CD4-positive, CD25-positive, alpha-beta regulatory T cell (primary cell): ENCODE measurements at regions not wholly inside any gene's neighbourhood (a gene's known extent, or its start where the extent isn't known, plus 50 kb on each side); places are given as distances from the start of the nearest gene placed in this dataset.
A peak's percentile ranks its signal among the peaks of the same experiment; 100 is the strongest.

Experiments
- ATAC-seq, 2 donors: fragments of 150-1000 bp; cut with Tn5 transposase; one replicate each; pipeline ENCODE4 v1.10.0; 2021; ENCODE audit warnings: low read depth in 2 of 2, moderate number of reproducible peaks in 2 of 2, moderate library complexity in 1 of 2
- DNase-seq, 3 donors: peaks; one replicate each; pipeline versions ENCODE4 v3.0.0 to v3.0.0-alpha.2; 2012 to 2022; ENCODE audit warnings: mixed read lengths in 1 of 3
- H3K27ac ChIP-seq: one replicate; pipeline ENCODE4 v1.7.0; 2013; ENCODE audit warnings: mild to moderate bottlenecking, low read length; ENCODE audit not compliant: insufficient read depth, poor library complexity, severe bottlenecking
- H3K27me3 ChIP-seq: one replicate; pipeline ENCODE4 v1.7.0; 2013; ENCODE audit warnings: low read length; ENCODE audit not compliant: control insufficient read depth, insufficient read depth
- H3K36me3 ChIP-seq: one replicate; pipeline ENCODE4 v1.7.0; 2013; ENCODE audit warnings: mild to moderate bottlenecking, low read length, moderate library complexity; ENCODE audit not compliant: control insufficient read depth, insufficient read depth
- H3K4me1 ChIP-seq: 2 replicates; pipeline ENCODE4 v1.7.0; 2013; ENCODE audit warnings: mild to moderate bottlenecking, low read length; ENCODE audit not compliant: insufficient read depth, control insufficient read depth, poor library complexity, severe bottlenecking
- H3K4me3 ChIP-seq: one replicate; pipeline ENCODE4 v1.7.0; 2013; ENCODE audit warnings: low read depth, mild to moderate bottlenecking, low read length, moderate library complexity
- H3K9me3 ChIP-seq, 2 experiments: 1 replicate in 1 of 2; 2 replicates in 1 of 2; pipeline ENCODE4 v1.7.0; 2013; ENCODE audit warnings: low read length in 2 of 2, mild to moderate bottlenecking in 1 of 2, moderate library complexity in 1 of 2; ENCODE audit not compliant: control insufficient read depth in 2 of 2
- H3K27ac Mint-ChIP-seq, 3 donors: one replicate each; pipeline ENCODE4 v1.8.0; 2020 to 2022; ENCODE audit warnings: mild to moderate bottlenecking in 3 of 3, mixed read lengths in 3 of 3, moderate library complexity in 2 of 3
- H3K27me3 Mint-ChIP-seq: one replicate; pipeline ENCODE4 v1.8.0; 2022; ENCODE audit warnings: mild to moderate bottlenecking, mixed read lengths
- H3K36me3 Mint-ChIP-seq: one replicate; pipeline ENCODE4 v1.8.0; 2020; ENCODE audit warnings: mixed read lengths
- H3K4me1 Mint-ChIP-seq, 4 donors: one replicate each; pipeline ENCODE4 v1.8.0; 2020 to 2022; ENCODE audit warnings: mixed read lengths in 4 of 4, mild to moderate bottlenecking in 1 of 4
- H3K4me3 Mint-ChIP-seq, 4 donors: one replicate each; pipeline ENCODE4 v1.8.0; 2020 to 2022; ENCODE audit warnings: mild to moderate bottlenecking in 4 of 4, mixed read lengths in 4 of 4, moderate library complexity in 3 of 4
- H3K9me3 Mint-ChIP-seq, 7 donors: one replicate each; pipeline ENCODE4 v1.8.0; 2020 to 2022; ENCODE audit warnings: mixed read lengths in 7 of 7, mild to moderate bottlenecking in 3 of 7, moderate library complexity in 2 of 7

DNA sequence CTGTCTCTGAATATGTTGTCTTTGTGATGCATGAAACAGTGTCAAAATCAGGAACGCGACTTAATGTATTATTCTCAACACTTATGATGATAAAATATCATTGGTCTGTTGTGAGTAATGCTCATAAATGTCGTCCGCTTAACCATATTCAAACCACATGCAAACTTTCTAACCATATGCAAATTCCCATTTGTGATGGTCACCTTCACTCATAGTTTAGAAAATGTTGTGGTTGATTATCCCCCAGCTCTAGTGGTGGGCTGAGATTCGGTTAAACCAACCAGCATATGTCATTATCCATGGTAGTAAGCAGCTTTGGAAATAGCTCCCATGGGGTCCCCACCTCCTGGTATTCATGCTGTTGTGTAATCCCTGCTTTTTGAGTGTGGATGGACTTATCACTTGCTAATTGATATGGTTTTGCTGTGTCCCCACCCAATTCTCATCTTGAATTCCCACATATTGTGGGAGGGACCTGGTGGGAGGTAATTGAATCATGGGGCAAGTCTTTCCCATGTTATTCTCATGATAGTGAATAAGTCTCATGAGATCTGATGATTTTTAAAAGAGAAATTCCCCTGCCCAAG, 360.0 kb upstream of the TSHZ2 start:
- peaks cover 0 to 4% (median 1%) of the 10 kb centered on the region in 7 donors for H3K9me3 Mint-ChIP-seq
- Histone ChIP-seq H3K27me3 (peaks cover 2% of the 10 kb centered on the region), H3K4me3 (no peak overlapping the region), H3K9me3 (no peaks in the 10 kb centered on the region), H3K36me3 (no peaks in the 10 kb centered on the region), H3K4me1 (no peaks in the 10 kb centered on the region), H3K27ac (no peak overlapping the region)
- H3K27me3 Mint-ChIP-seq = peaks cover 4% of the 10 kb centered on the region
- DNase-seq = no peak
- ATAC-seq = no peak
- no peak overlapping the region for H3K4me3 Mint-ChIP-seq
- H3K27ac Mint-ChIP-seq = peak overlapping the region in 1 of 3 donors; percentile 86
- peaks cover 3% of the 10 kb centered on the region for H3K36me3 Mint-ChIP-seq
- H3K4me1 Mint-ChIP-seq = no peaks in the 10 kb centered on the region

DNA sequence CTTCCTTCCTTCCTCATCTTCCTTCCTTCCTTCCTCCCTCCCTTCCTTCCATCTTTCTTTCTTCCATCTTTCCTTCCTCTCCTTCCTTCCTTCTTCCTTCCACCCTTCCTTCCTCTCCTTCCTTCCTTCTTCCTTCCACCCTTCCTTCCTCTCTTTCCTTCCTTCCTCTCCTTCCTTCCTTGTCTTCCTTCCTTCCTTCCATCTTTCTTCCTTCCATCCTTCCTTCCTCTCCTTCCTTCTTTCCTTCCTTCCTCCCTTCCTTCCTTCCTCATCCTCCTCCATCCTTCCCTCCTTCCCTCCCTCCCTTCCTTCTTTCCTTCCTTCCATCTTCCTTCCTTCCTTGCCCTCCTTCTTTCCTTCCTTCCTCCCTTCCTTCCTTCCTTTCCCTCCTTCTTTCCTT, 361.4 kb upstream of the TSHZ2 start:
- H3K9me3 Mint-ChIP-seq = peaks cover 0 to 6% (median 1%) of the 10 kb centered on the region in 7 donors
- H3K4me3 Mint-ChIP-seq = no peak overlapping the region
- Histone ChIP-seq H3K4me1 (no peaks in the 10 kb centered on the region), H3K36me3 (no peaks in the 10 kb centered on the region), H3K27me3 (peaks cover 2% of the 10 kb centered on the region), H3K9me3 (no peaks in the 10 kb centered on the region), H3K27ac (no peak overlapping the region), H3K4me3 (no peak overlapping the region)
- DNase-seq = no peak
- peaks cover 3% of the 10 kb centered on the region for H3K36me3 Mint-ChIP-seq
- H3K27ac Mint-ChIP-seq = no peak overlapping the region
- H3K27me3 Mint-ChIP-seq = no peaks in the 10 kb centered on the region
- no peaks in the 10 kb centered on the region for H3K4me1 Mint-ChIP-seq
- ATAC-seq = no peak

DNA sequence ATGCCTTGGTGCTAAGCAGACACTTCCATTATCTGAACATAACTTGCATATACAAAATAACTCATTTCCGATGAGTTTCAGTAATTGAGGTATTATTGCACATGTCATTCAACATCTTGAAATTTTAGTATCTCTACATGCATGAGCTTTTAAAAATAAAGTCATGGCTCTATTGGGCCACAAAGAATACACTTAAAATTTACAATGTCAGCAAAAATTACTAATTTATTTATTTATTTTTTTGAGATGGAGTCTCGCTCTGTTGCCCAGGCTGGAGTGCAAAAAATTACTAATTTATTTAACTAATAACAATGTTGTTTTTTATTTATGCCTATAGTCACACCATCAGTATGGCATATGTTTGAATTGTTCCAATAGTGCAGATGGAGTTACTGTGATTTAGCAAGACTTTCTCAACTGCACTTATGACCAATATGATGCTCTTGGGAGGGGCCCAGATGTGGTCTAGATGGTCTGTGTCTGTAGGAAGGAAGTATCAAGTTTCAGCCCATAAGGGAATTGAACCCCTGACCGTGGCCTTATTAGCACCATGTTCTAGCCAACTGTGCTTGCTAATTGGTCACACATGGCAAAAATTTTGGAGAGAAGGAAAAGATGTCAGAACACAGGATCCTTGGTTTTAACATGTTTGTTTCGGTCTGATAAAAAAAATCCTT, 370.7 kb upstream of the TSHZ2 start:
- H3K27ac ChIP-seq = no peak overlapping the region
- no peak for ATAC-seq
- no peak overlapping the region for H3K4me3 ChIP-seq
- no peak overlapping the region for H3K27ac Mint-ChIP-seq
- H3K9me3 Mint-ChIP-seq = peaks cover 0 to 6% (median 2%) of the 10 kb centered on the region in 7 donors
- peaks cover 10% of the 10 kb centered on the region for H3K27me3 Mint-ChIP-seq
- H3K4me1 ChIP-seq = no peaks in the 10 kb centered on the region
- H3K27me3 ChIP-seq = no peaks in the 10 kb centered on the region
- no peaks in the 10 kb centered on the region for H3K36me3 ChIP-seq
- H3K4me1 Mint-ChIP-seq = no peaks in the 10 kb centered on the region
- H3K36me3 Mint-ChIP-seq = no peaks in the 10 kb centered on the region
- H3K4me3 Mint-ChIP-seq = no peak overlapping the region
- no peak for DNase-seq
- H3K9me3 ChIP-seq = no peaks in the 10 kb centered on the region

DNA sequence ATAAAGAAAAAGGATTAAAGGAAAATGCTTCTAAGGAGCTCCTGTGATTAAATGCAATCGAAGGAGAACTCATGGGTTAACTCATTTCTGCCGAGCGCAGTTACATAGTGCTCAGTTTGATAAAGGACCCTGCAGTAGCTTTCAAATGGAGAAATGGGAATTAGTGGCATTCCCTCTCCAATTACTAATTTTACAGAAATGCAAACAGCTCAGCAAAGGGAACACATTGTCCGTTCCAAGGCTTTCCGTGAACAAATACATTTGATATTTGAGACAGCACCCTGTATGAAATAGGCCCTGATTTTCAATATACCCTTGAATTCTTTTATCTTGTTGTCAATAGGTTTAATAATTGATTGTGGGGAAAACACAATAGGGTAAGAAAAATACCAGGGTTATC, 375.9 kb upstream of the TSHZ2 start:
- Mint-ChIP-seq H3K27me3 (no peaks in the 10 kb centered on the region), H3K27ac (no peak overlapping the region), H3K4me1 (no peaks in the 10 kb centered on the region), H3K4me3 (no peak overlapping the region), H3K9me3 (peaks cover 0 to 4% (median 0%) of the 10 kb centered on the region in 7 donors), H3K36me3 (no peaks in the 10 kb centered on the region)
- H3K4me1 ChIP-seq = no peaks in the 10 kb centered on the region
- H3K4me3 ChIP-seq = no peak overlapping the region
- ATAC-seq = no peak
- H3K36me3 ChIP-seq = no peaks in the 10 kb centered on the region
- H3K9me3 ChIP-seq = no peaks in the 10 kb centered on the region
- H3K27me3 ChIP-seq = no peaks in the 10 kb centered on the region
- no peak overlapping the region for H3K27ac ChIP-seq
- no peak for DNase-seq

DNA sequence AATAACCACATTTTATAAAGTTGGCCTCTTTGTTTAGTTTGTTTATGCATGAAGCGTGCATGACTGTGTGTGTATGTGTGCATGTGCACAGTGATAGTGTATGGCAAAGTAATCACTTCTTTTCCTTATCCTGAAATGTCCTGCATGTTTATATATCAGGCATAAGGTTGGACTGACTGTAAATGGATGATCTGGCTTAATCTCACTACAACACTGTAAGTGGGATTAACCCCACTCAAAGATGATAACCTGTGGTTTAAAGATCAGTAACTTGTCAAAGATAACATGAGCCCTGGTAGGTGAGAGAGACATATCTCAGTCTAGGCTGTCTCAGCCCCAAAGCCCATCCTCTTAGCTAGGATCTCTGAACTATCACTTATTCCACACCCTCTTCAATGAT, 376.6 kb upstream of the TSHZ2 start:
- Mint-ChIP-seq H3K27ac (no peak overlapping the region), H3K36me3 (no peaks in the 10 kb centered on the region), H3K27me3 (no peaks in the 10 kb centered on the region), H3K4me3 (no peak overlapping the region), H3K9me3 (peaks cover 0 to 2% (median 0%) of the 10 kb centered on the region in 7 donors), H3K4me1 (no peaks in the 10 kb centered on the region)
- ATAC-seq (no peak), DNase-seq (no peak)
- Histone ChIP-seq H3K9me3 (no peaks in the 10 kb centered on the region), H3K4me3 (no peak overlapping the region), H3K27ac (no peak overlapping the region), H3K4me1 (no peaks in the 10 kb centered on the region), H3K27me3 (no peaks in the 10 kb centered on the region), H3K36me3 (no peaks in the 10 kb centered on the region)

DNA sequence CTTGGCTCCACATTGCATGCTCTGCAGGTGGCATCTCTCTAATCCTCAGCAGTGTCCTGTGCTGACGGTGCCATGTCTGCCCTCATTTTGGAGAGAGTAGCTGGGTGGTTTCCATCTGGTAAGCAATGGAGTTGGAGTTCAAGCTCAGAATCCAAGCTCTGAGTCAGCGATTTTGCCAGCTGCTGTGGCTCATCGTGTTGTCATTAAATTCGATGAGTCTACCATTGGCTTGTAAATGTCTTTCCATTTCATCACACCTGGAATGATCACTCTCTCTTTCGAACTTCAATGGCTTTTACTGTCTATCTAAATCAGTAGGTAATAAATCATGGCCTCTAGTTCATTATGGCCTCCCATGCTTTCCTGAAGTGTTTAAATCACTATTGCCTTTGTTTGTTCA, 378.5 kb upstream of the TSHZ2 start:
- Mint-ChIP-seq H3K27ac (no peak overlapping the region), H3K4me3 (no peak overlapping the region), H3K4me1 (no peaks in the 10 kb centered on the region), H3K36me3 (no peaks in the 10 kb centered on the region), H3K9me3 (peaks cover 0 to 4% (median 0%) of the 10 kb centered on the region in 7 donors), H3K27me3 (no peaks in the 10 kb centered on the region)
- no peak for ATAC-seq
- no peaks in the 10 kb centered on the region for H3K27me3 ChIP-seq
- no peaks in the 10 kb centered on the region for H3K36me3 ChIP-seq
- H3K4me1 ChIP-seq = no peaks in the 10 kb centered on the region
- no peak overlapping the region for H3K4me3 ChIP-seq
- no peaks in the 10 kb centered on the region for H3K9me3 ChIP-seq
- H3K27ac ChIP-seq = no peak overlapping the region
- no peak for DNase-seq

DNA sequence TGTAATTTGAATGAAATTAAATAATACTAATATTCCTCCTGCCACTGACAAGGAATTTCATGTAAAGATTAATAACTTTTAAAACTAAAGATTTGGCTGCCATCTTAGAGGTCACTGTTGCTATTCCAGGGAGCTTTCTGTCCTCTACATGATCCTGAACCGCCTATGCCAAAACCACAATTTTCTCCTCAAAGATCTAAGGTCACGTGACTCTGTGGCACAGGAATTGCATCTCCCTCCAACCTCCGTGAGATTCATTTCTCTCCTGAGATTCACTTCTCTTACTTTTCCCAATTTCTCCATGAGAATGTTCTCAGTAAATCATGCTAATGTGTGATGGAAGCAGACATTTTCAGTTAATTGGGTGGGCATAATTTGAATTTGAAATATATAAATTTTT, 379.6 kb upstream of the TSHZ2 start:
- H3K4me1 Mint-ChIP-seq = no peaks in the 10 kb centered on the region
- DNase-seq (no peak), ATAC-seq (no peak)
- Histone ChIP-seq H3K4me1 (no peaks in the 10 kb centered on the region), H3K4me3 (no peak overlapping the region), H3K9me3 (no peaks in the 10 kb centered on the region), H3K36me3 (no peaks in the 10 kb centered on the region), H3K27me3 (no peaks in the 10 kb centered on the region), H3K27ac (no peak overlapping the region)
- no peak overlapping the region for H3K27ac Mint-ChIP-seq
- peaks cover 0 to 4% (median 0%) of the 10 kb centered on the region in 7 donors for H3K9me3 Mint-ChIP-seq
- H3K27me3 Mint-ChIP-seq = no peaks in the 10 kb centered on the region
- no peaks in the 10 kb centered on the region for H3K36me3 Mint-ChIP-seq
- H3K4me3 Mint-ChIP-seq = no peak overlapping the region

DNA sequence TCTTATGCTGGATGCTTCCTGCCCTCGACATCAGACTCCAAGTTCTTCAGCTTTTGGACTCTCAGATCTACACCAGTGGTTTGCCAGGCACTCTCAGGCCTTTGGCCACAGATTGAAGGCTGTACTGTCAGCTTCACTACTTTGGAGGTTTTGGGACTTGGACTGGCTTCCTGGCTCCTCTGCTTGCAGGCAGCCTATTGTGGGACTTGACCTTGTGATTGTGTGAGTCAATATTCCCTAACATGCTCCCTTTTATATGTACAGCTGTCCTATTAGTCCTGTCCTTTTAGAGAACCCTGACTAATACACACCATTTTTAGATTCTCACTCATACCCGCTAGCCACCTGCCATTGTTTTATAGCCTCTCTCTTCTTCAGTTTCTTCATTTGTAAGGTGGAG, 382.1 kb upstream of the TSHZ2 start:
- H3K27ac ChIP-seq = no peak overlapping the region
- Mint-ChIP-seq H3K27ac (no peak overlapping the region), H3K36me3 (no peaks in the 10 kb centered on the region), H3K9me3 (peaks cover 0 to 4% (median 0%) of the 10 kb centered on the region in 7 donors), H3K4me1 (no peaks in the 10 kb centered on the region), H3K4me3 (no peak overlapping the region), H3K27me3 (no peaks in the 10 kb centered on the region)
- no peak overlapping the region for H3K4me3 ChIP-seq
- no peaks in the 10 kb centered on the region for H3K4me1 ChIP-seq
- H3K27me3 ChIP-seq = no peaks in the 10 kb centered on the region
- no peak for DNase-seq
- no peaks in the 10 kb centered on the region for H3K9me3 ChIP-seq
- no peaks in the 10 kb centered on the region for H3K36me3 ChIP-seq
- ATAC-seq = no peak
